Middle frontal gyrus (tissue), 1 donor: ENCODE measurements at regions not wholly inside any gene's neighbourhood (a gene's known extent, or its start where the extent isn't known, plus 50 kb on each side); places are given as distances from the start of the nearest gene placed in this dataset.

ENCODE experiments used
- DNase-seq: peaks from one replicate; pipeline ENCODE4 v3.0.0-alpha.2; 2015; ENCODE audit warnings: low spot score; ENCODE audit errors: extremely low spot score

DNA sequence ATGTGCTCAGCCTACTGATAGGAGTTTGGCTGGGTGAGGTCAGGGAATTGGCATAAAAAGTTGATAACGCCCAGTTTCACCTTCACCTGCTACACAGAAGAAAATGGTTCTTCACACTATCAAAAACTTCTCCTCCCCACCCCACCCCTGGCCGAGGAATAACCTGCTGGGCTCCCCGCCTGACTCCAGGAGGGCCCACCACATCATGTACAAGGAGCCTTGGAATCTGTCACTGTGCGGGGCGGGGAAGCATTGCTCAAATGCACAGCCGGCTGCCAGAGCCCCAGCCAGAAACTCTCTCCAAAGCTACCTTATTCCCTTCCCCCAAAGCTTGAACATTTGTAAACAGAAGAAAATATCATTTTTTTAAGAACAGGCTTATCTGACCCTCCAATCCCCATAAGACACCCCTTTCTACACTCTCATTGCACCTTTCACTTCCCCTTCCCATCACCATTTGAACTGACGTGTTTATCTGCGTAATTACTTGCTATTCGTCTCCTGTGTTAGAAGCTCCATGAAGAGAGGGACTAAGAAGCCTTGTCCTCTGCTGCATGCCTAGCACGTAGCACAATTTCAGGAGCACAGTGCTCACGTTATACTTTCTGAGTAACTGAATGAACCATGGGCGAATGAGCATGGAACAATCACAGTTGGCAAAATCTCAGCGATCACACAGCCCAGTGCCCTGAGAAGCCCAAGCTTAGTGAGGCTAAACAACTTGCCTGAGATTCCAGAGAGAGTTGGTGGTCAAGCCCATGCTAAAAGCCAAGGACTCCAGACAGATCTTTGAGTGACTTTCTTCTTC lies 82.9 kb downstream of the HES1 start:
- DNase-seq: no peak

GRCh38 chr3:194219826-194220410 lies 84.0 kb downstream of the HES1 start:
- no peak for DNase-seq

DNA sequence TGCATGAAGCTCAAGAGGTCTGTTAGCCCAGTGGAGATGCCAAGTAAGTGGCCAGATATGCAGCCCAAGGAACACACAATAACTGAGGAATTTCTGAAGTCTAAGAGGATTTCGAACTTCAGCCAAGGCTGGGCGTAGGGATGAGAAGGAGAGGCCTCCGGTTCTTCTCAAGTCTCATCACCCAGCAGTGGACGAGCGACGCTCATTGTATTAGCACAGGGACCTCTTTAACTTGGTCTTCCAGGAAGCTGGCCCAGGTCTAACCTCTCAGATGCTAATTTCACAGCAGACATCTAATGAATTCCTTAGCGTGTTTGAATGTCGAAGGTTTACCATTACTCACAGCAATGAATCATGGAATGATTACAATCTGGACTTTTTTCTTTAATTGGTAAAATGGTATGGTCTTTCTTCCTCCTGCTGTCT lies 85.0 kb downstream of the HES1 start:
- no peak for DNase-seq

DNA sequence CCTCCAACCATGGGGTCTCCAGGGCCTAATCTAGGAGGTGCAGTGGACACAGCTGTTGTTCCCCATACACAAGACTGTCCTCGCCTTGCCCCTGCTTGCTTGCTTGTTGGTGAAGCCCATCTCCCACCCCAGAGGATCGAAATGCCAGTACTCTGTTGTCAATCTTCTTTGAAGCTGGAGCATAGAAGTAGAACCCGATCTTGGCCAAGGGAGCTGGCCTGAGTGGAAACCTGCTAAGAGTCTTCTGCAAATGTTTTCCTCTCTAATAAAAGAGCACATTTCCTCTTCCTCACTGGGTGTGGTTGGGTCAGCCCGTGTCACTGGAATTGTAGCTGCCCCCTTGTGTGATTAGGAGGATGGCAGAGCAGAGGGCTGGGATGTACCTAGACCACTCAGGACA lies 85.4 kb downstream of the HES1 start:
- DNase-seq: no peak

- no peak for DNase-seq
Measured at GRCh38 chr3:194223951-194224350, 88.0 kb downstream of the HES1 start.

- peak; percentile 23 for DNase-seq
Measured at GRCh38 chr3:194224471-194225417, 88.8 kb downstream of the HES1 start.

- no peak for DNase-seq
Measured at GRCh38 chr3:194225418-194225812, 89.5 kb downstream of the HES1 start.

GRCh38 chr3:194225988-194226663 lies 90.2 kb downstream of the HES1 start:
- no peak for DNase-seq

- no peak for DNase-seq
Measured at GRCh38 chr3:194231929-194232832, 96.2 kb downstream of the HES1 start.

DNA sequence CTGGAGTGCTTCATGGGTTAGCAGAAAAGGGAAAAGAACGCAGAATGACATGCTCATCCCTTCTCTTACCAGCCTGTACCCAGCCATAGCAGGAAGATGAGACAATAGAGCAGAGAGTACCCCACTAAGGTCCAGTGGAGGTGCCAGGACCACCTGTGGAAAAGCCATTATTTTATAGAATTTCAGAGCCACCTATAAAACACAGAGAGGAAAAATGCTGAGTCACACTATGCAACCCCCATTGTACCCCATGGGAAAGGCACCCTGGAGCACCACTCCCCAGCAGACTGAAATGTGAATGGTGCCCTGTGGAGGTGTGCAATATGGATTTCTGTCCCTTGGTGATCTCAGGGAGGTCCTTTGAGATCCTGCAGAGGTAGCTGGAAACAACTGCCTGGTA lies 97.2 kb downstream of the HES1 start:
- no peak for DNase-seq

DNA sequence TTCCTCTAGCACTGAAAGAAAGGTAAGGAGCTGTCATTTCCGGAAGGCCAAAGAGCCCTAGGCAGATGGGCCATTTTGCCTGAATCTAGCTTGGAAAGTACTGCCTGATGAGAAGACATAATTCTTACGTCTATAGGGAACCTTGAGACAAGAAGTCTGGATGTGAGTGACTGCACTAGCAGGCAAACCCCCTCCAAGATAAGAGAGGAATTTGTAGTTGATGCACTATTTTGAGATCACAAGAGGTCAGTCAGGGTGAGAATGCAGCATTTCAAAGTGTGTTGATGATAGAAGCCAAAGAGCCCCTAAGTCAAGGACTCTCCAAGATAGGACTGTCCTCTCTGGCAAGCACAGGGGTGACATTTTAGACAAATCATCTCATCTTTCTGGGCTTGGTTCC lies 99.2 kb downstream of the HES1 start:
- DNase-seq: no peak

DNA sequence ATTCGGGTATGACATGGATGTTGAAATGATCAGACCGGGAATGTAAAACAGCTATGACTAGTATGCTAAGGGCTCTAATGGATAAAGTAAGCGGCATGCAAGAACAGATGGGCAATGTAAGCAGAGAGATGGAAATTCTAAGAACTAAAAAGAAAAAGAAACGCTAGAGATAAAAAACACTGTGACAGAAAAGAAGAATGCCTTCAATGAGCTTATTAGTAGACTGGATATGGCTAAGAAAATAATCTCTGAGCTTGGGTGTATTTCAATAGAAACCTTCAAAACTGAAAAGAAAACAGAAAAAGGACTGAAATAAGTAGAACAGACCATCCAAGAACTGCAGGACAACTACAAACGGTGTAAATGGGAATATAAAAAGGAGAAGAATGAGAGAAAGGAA lies 101.2 kb downstream of the HES1 start:
- DNase-seq: no peak

- DNase-seq: no peak
Measured at GRCh38 chr3:194240766-194241165, 104.8 kb downstream of the HES1 start.

- DNase-seq: no peak
Measured at GRCh38 chr3:194243172-194243837, 107.4 kb downstream of the HES1 start.

GRCh38 chr3:194244167-194244566 lies 107.0 kb downstream of the CPN2 start:
- no peak for DNase-seq

DNA sequence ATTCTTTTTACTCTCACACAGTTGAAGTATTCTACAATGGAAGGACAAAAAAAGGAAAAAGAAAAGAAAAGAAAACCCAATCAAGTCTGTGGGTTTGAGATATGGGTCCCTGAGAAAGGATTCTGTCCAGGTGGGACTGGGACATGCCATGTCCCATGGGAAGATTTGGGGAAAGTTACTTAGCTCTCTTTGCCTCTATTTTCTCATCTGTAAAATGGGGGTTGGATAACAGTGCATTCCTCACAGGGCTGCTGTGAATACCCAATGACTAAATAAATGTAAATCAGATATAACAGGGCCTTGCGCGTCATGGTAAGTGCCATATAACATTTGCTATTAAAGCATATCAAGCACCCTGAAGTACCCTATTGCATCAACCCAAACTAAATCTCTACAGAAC lies 105.7 kb downstream of the CPN2 start:
- no peak for DNase-seq

- no peak for DNase-seq
Measured at GRCh38 chr3:194245975-194246561, 105.1 kb downstream of the CPN2 start.

GRCh38 chr3:194246709-194247349 lies 104.3 kb downstream of the CPN2 start:
- DNase-seq: no peak

DNA sequence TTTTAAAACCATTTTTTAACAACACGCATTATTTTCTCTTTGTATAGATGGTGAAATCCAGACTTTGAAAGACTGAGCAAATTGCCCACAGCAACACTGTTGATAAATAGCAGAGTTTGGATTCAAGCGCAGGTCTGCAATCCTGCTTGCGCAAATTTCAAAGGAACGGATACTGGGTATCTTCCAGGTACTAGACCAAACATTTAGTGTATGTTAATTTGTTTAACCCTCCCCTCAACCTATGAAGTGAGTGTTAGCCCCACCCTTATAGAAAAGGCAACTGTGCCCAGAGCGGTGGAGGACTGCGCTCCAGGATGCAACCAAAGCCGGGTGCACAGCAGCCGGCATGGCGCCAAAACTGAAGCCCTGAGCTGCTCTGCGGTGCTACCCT lies 103.8 kb downstream of the CPN2 start:
- DNase-seq: no peak
